Frontal cortex (tissue), 3 donors: ENCODE measurements at regions not wholly inside any gene's neighbourhood (a gene's known extent, or its start where the extent isn't known, plus 50 kb on each side); places are given as distances from the start of the nearest gene placed in this dataset.

Experiments
- DNase-seq, 2 donors: peaks; one replicate each; pipeline ENCODE4 v3.0.0; 2012; ENCODE audit warnings: low spot score in 2 of 2
- FAIRE-seq: peaks from 2 replicates; lab custom pipeline; 2012; peaks lifted over from hg19 to GRCh38; lab: Jason Lieb, UNC
- donor health status: control.
- donor health status: control.
- donor health status: control.

DNA sequence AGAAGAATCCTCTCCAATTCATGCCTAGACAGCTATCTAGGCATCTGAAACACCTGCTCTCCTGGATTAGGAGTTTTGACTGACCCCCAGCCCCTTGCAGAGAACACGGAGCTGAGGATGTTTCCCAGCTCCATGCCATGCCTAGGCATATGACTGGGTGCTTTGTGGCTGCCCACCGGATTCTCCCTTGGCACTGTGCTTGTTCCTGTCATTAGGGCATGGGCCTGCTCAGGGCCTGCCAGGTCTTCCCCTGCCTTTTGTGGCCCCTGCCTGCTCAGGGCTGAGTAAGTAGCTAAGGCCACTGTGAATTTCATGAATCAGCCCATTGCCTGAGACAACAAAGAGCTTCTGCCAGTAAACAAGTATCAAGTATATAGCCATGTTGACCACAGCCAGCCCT, 867.4 kb downstream of the TECRL start:
- DNase-seq (no peak), FAIRE-seq (no peak)

DNA sequence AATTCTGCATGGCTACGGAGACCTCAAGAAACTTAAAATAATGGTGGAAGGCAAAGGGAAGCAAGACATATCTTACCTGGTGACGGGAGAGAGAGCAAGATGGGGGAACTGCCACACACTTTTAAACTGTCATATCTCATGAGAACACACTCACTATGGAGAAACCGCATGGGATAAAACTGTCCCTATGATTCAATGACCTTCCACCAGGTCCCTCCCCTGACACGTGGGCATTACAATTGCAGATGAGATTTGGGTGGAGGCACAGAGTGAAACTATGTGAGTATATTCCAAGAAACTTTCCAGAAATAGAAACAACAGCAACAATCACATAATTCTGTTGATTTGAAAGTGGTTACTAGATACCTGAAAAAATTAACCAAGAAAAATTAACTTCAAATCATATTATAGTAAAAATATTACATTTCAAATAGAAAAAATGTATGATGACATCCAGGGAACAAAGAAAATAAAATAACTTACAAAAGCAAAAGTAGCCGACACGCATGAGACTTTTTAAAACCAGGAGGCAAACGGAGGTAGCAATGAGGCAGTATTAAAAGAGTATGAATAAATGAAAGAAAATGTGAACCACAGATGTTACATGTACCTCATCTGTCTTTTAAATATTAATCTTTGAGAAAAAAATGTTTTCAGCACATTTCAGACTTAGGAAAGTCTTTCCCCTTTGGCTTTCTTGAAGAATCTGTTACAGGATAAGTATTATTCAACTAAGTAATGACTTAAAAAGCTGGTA, 879.5 kb downstream of the TECRL start:
- no peak for FAIRE-seq
- DNase-seq: no peak

DNA sequence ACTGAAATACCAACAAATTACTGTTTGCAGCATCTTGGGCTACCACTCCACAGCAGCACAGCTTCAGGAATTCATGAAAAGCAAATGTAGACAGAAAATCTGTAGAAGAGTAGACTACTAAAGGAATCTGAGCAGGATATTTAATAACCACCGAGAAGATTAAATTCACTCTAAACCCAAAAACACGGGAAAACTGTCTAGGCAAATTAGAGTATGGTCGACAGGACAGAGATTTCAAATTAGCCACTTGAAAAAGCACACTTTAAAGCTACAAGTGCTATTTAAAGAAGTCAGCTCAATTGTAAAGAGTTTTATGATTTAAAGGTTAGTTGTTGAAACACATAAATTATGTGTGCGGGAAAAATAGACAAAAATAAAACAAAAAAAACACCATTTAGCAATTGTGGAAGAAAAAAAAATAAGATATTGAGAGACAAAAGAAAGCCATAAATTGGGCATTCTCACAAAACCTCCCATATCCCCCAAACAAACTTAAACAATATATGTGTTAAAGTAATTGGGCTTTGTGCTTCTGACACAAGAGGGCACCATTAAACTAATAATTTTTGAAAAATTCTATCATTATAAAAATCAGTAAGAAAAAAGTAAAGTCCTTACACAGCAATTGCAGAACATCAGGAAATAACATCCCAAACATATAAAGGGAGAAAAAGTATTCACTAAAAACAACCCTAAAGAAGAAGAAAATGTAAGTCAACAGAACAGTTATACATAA, 880.8 kb downstream of the TECRL start:
- FAIRE-seq (no peak), DNase-seq (no peak)

DNA sequence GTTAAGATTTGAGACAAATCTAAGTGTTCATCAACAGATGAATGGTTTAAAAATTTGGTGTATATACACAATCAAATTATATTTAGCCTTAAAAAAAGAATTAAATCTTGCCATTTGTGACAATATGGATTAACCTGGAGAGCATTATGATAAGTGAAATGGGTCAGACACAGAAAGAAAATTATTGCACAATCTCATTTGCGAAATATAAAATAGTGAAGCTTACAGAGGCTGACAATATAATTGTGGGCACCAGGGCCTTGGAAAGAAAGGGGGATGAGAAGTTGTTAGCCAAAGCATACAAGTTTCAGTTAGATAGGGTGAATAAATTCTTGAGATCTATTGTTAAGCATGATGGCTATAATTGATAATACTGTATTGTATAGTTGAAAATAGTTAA, 883.0 kb downstream of the TECRL start:
- DNase-seq (no peak), FAIRE-seq (no peak)

DNA sequence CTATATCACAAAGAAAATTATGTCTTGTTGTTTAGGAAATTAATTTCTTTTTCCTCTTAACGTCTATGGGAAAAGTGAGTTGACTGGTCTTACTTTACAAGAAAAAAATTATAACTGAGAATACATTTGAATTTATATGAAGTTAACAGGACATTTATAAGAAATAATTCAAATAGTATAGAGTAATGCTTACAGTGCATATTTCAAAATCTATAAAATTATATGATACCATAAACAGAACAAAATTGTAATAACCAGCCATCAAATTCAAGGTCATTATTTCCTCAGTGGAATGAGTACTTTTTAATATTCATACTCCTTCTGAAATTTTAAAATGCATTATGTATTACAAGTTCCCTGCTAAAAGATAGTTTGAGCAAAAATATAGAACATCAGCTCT, 884.5 kb downstream of the TECRL start:
- DNase-seq (no peak), FAIRE-seq (no peak)

DNA sequence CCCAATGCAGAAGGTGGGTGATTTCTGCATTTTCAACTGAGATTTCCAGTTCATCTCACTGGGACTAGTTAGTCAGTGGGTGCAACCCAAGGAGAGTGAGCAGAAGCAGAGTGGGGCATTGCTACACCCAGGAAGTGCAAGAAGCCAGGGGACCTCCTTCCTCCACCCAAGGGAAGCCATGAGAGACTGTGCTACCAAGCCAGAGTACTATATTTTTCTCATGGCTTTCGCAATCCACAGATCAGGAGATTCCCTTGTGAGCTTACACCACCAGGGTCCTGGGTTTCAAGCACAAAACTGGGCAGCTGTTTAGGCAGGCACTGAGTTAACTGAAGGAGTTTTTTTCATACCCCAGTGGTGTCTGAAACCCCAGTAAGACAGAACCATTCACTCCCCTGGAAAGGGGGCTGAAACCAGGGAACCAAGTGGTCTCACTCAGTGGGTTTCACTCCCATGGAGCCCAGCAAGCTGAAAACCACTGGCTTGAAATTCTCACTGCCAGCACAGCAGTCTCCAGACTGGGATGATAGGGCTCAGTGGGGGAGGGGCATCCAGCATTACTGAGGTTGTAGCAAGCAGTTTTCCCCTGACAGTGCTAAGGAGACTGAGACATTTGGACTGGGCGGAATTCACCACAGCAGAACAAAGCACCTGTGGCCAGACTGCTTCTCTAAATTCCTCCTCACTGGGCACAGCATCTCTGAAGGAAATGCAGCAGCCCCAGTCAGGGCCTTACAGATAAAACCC, 903.4 kb downstream of the TECRL start:
- DNase-seq: no peak
- no peak for FAIRE-seq

DNA sequence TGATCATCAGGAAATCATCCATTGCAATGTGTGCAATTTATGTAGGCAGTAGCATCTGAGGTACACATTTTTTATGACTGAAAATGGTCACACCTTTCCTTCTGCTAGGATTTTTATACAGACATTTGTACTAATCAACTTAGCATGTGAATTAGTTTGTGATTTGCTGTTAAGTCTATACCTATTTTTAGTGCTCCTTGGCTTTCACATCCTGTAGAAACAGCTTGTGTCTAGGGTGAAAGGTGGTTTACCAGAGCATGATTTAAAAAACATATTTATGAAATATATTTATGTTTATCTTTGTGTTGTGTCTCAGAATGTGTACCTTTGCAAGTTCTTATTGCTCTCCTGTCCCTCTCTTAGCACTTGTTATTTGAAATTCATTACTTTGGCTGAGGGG, 916.0 kb downstream of the TECRL start:
- DNase-seq: no peak
- no peak for FAIRE-seq

DNA sequence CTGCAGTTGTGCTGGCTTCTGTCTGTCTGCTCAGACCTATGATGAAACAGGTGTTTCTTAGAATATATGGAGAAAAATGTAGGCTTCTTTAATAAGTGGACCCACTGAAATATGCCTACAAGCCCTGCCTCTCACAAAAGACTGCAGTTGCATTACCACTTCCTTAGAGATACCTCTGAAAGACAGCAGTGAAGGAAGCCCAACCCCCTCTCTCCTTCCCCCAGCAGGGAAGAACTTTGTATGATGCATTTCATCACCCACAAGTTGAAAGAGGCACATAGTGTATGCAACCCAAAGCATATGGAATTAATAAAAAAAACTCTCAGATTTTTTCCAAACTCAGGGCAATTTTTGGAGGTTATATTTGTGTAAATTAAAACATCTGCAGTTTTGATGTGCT, 916.7 kb downstream of the TECRL start:
- no peak for DNase-seq

DNA sequence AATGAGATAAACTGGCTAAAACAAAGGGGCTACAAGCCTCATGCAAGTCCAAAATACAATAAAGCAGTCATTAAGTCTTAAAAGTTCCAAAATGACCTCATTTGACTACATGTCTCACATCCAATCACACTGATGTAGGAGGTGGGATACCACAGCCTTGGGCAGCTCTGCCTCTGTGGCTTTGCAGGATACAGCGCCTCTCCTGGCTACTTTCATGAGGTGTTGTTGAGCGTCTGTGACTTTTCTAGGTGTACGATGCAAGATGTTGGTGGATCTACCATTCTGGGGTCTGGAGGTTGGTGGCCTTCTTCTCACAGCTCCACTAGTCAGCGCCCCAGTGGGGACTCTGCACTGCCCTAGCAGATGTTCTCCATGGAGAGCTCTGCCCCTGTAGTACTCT, 944.9 kb downstream of the TECRL start:
- no peak for FAIRE-seq
- DNase-seq: no peak

More for the DNA sequence above, 916.7 kb downstream of the TECRL start:
- no peak for FAIRE-seq

DNA sequence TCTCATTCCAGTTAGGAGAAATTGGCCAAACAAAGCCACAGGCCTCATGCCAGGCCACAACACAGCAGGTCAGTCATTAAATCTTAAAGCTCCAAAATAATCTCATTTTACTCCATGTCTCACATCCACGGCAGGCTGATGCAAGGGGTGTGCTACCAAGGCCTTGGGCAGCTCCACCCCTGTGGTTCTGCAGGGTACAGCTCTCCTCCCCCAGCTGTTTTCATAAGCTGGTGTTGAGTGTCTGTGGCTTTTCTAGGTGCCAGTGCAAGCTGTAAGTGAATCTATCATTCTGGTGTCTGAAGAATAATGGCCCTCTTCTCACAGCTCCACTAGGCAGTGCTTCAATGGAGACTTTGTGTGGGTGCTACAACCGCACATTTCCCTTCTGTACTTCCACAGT, 949.2 kb downstream of the TECRL start:
- FAIRE-seq: no peak

DNA sequence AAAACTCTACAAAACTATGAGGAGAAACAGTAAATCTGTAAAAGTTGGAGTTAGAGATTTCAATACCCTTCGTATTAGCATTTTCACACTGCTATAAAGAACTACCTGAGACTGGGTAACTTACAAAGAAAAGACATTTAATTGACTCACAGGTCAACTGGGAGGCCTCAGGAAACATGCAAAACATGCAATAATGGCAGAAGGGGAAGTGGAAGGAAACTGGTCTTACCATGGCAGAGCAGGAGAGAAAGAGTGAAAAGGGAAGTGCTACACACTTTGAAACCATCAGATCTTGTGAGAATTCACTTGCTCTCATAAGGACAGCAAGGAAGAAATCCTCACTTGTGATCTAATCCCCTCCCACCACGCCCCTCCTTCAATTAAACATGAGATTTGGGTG, 949.9 kb downstream of the TECRL start:
- no peak for DNase-seq
- no peak for FAIRE-seq

More for the DNA sequence above, 949.2 kb downstream of the TECRL start:
- no peak for DNase-seq

DNA sequence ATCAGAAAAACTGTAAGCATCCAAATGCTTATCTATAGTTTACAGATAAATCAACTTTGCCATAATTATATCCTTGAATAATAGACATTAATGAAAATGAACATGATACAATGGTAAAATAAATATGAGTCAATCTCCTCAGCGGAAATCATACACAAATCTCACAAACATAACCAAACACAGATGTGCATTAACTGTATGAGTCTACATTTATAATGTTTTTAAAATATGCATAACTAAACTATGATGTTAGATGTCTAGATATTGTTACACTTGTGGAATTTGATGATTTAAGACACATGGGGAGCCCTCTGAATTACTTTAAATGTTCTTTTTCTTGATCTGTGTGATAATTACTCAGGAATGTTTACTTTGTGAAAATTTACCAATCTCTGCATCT, 951.2 kb downstream of the TECRL start:
- no peak for DNase-seq

DNA sequence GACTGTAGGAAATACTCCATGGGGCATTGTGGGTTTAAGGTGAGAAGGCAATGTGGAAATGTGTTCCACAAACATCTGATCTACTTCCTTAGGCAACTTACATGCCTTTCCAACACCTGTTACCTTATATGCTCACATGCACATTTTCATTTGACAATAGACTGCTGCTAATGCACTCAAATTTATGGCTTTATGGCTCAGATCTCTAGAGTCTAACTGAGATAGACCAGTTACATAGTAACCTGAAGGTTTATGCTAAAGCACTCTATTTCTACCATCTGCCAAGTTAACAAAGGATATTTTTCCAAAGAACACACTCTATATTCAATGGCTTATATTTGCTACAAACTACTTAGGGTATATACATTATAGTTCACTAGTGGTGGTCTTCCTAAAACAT, 969.0 kb downstream of the TECRL start:
- FAIRE-seq (no peak), DNase-seq (no peak)

More for the DNA sequence above, 951.2 kb downstream of the TECRL start:
- no peak for FAIRE-seq

DNA sequence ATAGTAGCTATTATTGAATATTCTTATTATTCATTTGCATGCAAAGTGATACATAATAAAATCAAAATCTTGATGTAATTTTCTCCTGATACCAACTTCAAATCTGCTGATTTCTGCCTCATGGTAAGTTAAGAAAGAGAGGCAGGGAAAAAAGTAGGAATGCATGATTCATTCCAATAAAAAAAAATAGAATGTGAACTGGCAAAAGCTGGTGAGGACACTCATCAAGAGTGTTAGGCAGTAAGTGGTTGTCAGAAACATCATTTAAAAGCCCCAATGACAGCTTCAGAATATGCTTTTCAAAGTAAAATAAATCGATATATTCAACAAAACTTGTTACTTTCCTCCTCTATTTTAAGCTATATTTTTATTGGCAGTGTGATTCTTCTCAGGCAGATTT, 979.1 kb downstream of the TECRL start:
- no peak for FAIRE-seq
- no peak for DNase-seq

DNA sequence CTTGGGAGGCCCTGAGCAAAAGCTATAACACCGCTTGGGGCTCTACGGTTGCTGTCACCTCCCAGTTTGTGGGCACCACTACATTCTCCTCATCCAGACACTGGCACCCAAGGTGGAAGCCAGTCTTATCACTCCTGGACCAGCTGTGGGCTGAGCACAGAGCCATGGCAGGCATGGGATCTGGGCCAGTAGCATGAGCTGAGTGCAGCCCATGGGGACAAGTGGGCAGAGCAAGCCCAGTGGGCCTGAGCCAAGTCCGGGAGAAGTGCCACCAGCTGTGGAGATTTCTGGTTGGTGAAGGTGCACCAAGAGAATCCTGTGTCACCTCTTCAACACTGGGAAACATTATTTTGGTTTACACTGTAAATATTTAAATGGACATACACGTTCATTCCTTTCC, 1013.0 kb downstream of the TECRL start:
- FAIRE-seq (no peak), DNase-seq (no peak)

DNA sequence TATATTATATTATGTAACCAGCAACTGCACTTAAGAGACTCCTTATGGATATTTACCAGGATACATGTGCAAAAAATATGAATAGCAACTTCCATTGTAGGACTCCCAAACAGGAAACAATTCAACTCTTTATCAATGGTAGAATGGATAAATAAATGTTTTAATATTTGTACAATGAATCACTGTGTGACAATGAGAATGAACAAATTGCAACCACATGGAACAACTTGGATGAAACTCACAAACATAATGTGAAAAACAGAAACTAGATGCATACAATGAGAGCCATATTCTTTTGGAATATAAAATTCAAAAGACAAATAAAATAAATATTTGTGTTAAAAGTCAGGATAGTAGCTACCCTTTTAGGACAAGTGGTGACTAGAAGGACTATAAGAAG, 1015.7 kb downstream of the TECRL start:
- FAIRE-seq: no peak
- no peak for DNase-seq

DNA sequence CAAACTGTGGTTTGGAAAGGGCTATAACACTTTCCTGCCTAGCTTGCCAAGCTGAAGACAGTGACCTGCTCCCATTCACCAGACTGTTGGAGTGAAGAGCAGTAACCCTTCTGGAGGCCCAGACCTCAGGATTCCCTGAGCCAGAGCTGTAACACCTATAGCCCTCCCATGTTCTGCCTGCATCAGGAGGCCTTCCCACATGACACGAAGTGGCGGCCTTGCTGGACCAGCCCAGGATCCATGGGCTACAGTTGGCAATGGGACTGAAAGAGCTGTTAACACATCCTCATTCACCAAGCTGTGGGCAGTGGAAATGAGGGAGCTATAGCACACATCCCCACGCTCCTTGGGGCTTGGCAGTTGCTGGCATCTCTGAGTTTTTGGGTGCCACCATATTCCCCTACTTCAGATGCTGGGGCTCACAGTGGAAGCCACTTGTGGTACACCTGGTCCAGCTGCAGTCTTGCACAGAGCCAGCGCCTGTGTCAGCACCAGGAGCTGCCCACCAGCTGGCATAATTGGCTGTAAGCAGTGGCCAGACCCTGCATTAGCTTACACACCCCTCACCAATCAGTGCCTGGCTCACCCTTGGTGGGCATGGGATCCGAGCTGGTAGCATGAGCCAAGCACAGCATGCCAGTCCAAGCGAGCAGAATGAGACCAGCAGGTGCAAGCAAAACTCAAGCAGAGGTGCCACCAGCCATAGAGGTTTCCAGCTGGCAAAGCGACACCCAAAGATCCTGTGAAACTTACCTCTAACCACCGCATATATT, 1029.3 kb downstream of the TECRL start:
- FAIRE-seq (no peak), DNase-seq (no peak)

DNA sequence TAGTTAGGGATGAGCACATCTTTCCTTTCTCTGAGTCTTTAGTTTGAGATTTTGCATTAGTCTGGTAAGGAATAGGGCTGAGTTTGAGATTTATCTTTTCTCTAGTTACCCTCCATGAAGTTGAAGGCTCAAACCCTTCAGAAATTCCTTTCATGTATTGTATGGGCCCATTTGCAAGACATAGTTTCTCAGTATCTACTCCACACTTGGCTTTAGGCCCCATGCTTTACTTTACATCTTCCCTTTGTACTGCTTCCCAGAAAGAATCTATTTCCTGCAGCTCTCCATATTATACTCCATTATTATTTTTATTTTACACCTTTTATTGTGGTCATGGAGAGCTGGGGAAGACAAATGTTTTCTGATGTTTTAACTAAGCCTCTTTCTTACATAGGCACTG, 1038.2 kb downstream of the TECRL start:
- FAIRE-seq (no peak), DNase-seq (no peak)

DNA sequence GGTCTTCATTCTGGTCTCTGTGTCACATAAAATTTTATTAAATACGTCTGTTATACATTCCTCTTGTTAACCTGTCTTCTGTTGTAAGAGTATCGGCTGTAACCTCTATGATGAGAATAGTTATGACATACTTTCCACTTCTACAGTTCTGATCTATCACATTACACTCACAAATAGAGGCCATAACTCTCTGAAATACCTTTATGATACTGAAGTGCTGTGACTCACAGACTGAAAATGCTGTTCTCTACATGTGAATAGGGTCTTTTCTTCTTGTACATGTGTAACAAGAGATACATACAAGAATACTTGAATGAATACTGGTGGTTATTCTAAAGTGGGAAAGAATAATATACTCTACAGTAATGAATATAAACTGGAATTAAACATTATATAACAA, 1047.6 kb downstream of the TECRL start:
- no peak for DNase-seq
- no peak for FAIRE-seq

DNA sequence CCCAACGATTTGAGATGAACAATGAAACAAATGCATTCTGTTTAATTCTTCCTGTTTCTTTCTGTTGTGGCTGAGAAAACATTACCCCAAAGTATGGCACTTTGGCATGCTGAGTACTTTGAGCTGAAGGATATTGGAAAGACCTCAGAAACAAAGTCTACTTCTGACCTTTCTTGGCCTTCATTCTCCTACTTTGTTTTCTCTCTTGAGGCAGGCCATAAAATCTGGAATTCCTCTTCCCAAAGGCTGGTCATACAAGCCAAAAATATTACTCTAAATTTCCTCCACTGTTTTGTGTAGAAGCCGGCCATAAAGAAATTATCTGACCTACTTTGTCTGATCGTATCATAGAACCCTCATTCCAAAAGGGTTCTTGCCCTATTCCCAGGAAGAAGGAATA, 1048.2 kb downstream of the TECRL start:
- DNase-seq (no peak), FAIRE-seq (no peak)
